22Rv1 (cell line): ENCODE measurements at regions not wholly inside any gene's neighbourhood (a gene's known extent, or its start where the extent isn't known, plus 50 kb on each side); places are given as distances from the start of the nearest gene placed in this dataset.

Experiments used
- ZFX ChIP-seq: fragments of 450-650 bp; IDR thresholded peaks from 2 replicates; pipeline ENCODE4 v1.6.1; 2017; ENCODE audit warnings: antibody characterized with exemption, borderline replicate concordance
- TF ChIP-seq, protein P1 (sequence below): fragments of 450-650 bp; IDR thresholded peaks from 2 replicates; pipeline ENCODE4 v1.5.1; 2017; ENCODE audit warnings: mild to moderate bottlenecking

- TF ChIP-seq, protein P1, sequence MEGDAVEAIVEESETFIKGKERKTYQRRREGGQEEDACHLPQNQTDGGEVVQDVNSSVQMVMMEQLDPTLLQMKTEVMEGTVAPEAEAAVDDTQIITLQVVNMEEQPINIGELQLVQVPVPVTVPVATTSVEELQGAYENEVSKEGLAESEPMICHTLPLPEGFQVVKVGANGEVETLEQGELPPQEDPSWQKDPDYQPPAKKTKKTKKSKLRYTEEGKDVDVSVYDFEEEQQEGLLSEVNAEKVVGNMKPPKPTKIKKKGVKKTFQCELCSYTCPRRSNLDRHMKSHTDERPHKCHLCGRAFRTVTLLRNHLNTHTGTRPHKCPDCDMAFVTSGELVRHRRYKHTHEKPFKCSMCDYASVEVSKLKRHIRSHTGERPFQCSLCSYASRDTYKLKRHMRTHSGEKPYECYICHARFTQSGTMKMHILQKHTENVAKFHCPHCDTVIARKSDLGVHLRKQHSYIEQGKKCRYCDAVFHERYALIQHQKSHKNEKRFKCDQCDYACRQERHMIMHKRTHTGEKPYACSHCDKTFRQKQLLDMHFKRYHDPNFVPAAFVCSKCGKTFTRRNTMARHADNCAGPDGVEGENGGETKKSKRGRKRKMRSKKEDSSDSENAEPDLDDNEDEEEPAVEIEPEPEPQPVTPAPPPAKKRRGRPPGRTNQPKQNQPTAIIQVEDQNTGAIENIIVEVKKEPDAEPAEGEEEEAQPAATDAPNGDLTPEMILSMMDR = no peak
- TF ChIP-seq ZFX = no peak
Observed at GRCh38 chr11:134656861-134657540, 245.0 kb upstream of the B3GAT1 start.
